GM21423 (cell line): ENCODE measurements at regions not wholly inside any gene's neighbourhood (a gene's known extent, or its start where the extent isn't known, plus 50 kb on each side); places are given as distances from the start of the nearest gene placed in this dataset.

Source experiments
- ATAC-seq: cut with Tn5 transposase; IDR thresholded peaks from one replicate; pipeline ENCODE4 v1.9.1; 2021; ENCODE audit warnings: mild to moderate bottlenecking, moderate library complexity; ENCODE audit not compliant: unreplicated experiment

DNA sequence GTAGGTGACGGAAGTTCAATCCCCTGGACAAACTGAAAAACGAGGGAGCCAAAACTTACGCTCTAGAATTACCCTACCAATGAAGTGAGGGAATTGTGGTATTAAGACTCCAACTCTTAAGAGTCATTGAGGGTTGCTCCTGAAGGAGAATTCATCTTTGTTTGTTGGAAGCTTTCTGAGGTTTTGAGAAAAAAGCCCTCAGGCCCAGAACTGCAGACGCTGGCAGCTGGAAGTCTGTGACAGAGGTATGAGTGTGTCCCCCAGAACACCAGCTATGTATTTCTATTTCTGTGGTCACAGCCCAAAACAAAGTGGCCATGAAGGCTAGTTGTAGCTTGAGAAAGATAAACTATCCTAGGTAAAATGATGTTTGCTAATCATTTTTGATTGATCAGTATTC, 438.8 kb upstream of the B3GALT2 start:
- no peak for ATAC-seq

DNA sequence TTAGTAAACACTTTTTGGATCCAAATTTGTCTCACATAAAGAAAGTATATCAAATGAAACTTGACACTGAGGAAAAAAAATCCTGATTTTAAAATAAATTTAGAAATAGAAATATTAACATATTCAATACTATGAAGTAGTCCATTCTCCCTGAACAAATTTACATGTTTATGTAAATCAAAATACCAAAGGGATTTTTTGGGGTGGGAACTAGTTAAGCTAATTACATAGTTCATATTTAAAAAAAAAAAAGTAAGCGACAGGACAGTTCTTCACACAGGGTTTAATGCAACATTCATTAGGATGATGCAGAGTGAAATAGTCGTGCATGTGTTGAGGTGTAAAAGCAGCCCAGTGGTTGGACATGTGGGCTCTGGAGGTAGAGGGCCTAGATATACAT, 433.5 kb upstream of the B3GALT2 start:
- ATAC-seq: no peak

DNA sequence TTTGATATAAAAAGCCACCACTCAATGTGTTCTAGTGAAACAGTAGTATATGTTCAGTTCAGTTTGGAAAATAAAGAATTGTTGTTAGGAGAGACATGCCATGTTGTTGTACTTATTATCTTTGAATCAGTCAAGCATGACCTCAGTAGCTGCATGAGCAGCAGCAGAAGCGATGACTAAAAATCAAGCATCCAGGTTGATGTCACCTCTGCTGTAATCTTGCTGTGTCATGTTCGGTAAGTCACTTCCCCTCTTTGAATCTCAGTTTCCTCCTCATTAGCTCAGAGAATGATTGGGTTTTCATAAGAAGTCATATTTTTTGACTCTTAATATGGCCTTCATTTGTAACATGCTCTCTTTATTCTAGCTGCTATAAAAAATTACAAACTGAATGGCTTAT, 428.4 kb upstream of the B3GALT2 start:
- ATAC-seq: peak; percentile 73

- no peak for ATAC-seq
Observed at GRCh38 chr1:193614275-193614674, 427.9 kb upstream of the B3GALT2 start.

GRCh38 chr1:193613041-193613440, 426.6 kb upstream of the B3GALT2 start:
- ATAC-seq: no peak

- no peak for ATAC-seq
Observed at GRCh38 chr1:193609592-193609991, 423.2 kb upstream of the B3GALT2 start.

GRCh38 chr1:193607787-193608186, 421.4 kb upstream of the B3GALT2 start:
- ATAC-seq: no peak

DNA sequence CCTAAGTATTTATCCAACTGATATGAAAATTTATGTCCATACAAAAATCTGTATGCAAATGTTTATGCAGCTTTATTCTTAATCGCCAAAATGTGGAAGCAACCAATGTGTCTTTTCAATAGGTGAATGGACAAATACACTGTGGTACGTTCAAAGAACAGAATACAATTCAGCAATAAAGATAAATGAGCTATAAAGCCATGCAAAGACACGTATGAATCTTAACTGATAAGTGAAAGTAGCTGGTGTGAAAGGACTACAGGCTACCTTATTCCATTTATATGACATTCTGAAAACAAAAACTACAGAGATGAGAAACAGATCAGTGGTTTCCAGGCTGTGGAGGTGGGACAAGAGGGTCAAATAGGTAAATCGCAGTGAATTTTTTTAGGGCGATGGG, 419.6 kb upstream of the B3GALT2 start:
- no peak for ATAC-seq

DNA sequence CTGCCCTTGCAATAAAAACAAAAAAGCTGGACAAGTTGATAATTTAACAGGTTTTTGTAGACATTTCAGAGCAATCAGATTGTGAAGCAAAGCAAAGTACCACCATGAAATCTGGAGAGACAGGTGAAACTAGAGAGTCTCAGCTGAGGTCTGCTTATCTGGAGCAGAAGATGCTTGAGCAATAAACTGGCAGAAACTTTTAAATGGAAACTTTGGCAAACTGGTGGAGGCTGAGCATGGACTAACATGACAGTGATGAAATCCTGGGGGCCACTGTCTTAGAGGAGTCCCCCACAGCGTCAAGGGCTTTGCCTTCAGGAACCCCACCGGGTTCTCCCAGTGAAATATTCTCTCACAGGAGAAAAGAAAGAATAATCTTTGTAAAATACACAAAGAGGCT, 416.3 kb upstream of the B3GALT2 start:
- ATAC-seq: no peak

- no peak for ATAC-seq
Observed at GRCh38 chr1:193593147-193593885, 406.9 kb upstream of the B3GALT2 start.

DNA sequence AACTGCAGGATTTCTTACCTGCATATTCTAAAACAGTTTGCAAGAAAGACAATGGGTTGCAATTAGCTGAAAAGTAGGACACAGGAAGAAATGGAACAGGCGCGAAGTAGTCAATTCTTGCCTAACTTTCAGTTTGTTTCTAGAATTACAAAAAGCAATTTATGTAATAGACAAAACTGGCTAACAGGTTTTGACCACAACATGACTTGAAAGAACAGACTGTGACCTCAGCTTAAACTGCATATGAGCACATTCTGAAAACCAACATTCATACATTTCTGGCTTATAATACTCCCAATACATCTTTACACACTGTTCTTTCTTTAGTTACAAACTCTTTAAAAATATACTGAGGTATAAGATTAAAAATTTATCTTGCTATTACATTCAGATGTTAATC, 405.9 kb upstream of the B3GALT2 start:
- no peak for ATAC-seq

GRCh38 chr1:193590102-193590501, 403.7 kb upstream of the B3GALT2 start:
- no peak for ATAC-seq

- no peak for ATAC-seq
Observed at GRCh38 chr1:193589597-193590040, 403.2 kb upstream of the B3GALT2 start.

GRCh38 chr1:193588311-193589082, 402.1 kb upstream of the B3GALT2 start:
- no peak for ATAC-seq

- no peak for ATAC-seq
Observed at GRCh38 chr1:193584731-193585239, 398.4 kb upstream of the B3GALT2 start.

- ATAC-seq: no peak
Observed at GRCh38 chr1:193581341-193581740, 394.9 kb upstream of the B3GALT2 start.

DNA sequence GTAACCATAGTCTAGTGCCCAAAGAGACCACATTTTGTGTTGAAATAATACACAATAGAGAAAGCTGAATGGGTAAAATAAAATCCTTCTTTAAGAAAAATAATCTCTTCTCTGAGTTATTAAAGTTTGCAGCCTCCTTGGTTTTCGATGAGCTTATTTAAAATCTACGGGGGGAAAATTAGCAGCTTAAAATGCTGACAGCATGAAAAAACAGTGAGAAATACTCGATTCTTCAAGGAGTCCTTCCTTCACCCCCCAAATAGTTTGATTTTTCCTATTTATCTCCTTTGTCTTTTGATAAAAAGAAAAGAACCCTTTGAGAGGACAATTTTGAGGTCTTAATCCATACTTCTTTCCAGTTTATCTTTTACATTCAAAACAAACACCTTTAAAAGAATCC, 394.0 kb upstream of the B3GALT2 start:
- ATAC-seq: no peak

GRCh38 chr1:193579323-193579722, 392.9 kb upstream of the B3GALT2 start:
- no peak for ATAC-seq

DNA sequence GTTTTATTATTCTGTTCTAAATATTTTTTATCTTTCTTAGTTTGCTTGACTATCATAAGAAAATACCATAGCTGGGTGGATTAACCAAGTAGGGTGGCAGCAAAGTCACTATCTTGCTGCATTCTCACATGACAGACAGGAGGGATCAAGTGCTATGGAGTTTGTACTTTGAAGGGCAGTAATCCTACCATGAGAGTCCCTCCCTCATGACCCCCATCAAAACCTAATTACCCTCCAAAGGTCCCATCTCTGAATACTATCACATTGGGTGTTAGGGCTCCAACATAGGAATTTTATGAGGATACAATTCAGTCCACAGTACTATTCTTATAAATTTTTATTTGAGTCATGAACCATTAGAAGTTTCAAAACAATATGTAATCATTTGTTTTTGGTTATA, 388.5 kb upstream of the B3GALT2 start:
- no peak for ATAC-seq

GRCh38 chr1:193569983-193570269, 383.5 kb upstream of the B3GALT2 start:
- no peak for ATAC-seq

- ATAC-seq: peak; percentile 85
Observed at GRCh38 chr1:193569096-193569982, 382.9 kb upstream of the B3GALT2 start.
